SJSA1 (cell line): ENCODE measurements at regions not wholly inside any gene's neighbourhood (a gene's known extent, or its start where the extent isn't known, plus 50 kb on each side); places are given as distances from the start of the nearest gene placed in this dataset.

ENCODE experiments used
- DNase-seq, 2 experiments: peaks; one replicate each; pipeline ENCODE4 v3.0.0-alpha.2; 2015 to 2020; ENCODE audit warnings: low spot score in 2 of 2, low read depth in 1 of 2
- H3K27ac ChIP-seq: fragments of 250-450 bp; sonication (Bioruptor Pico); 2 replicates; pipeline ENCODE4 v1.5.1; 2020; ENCODE audit warnings: mild to moderate bottlenecking, moderate library complexity
- H3K27me3 ChIP-seq: fragments of 250-450 bp; sonication (Bioruptor Pico); replicated peaks from 2 replicates; pipeline ENCODE4 v1.5.1; 2020; ENCODE audit warnings: mild to moderate bottlenecking, moderate library complexity
- H3K36me3 ChIP-seq: fragments of 250-450 bp; sonication (Bioruptor Pico); 2 replicates; pipeline ENCODE4 v1.5.1; 2020; ENCODE audit warnings: mild to moderate bottlenecking
- H3K4me1 ChIP-seq: fragments of 250-450 bp; sonication (Bioruptor Pico); replicated peaks from 2 replicates; pipeline ENCODE4 v1.6.1; 2021; ENCODE audit warnings: mild to moderate bottlenecking
- H3K4me3 ChIP-seq: fragments of 250-450 bp; sonication (Bioruptor Pico); 2 replicates; pipeline ENCODE4 v1.5.1; 2020; ENCODE audit warnings: mild to moderate bottlenecking
- H3K9me3 ChIP-seq: fragments of 250-450 bp; sonication (Bioruptor Pico); replicated peaks from 2 replicates; pipeline ENCODE4 v1.5.1; 2020; ENCODE audit warnings: mild to moderate bottlenecking

DNA sequence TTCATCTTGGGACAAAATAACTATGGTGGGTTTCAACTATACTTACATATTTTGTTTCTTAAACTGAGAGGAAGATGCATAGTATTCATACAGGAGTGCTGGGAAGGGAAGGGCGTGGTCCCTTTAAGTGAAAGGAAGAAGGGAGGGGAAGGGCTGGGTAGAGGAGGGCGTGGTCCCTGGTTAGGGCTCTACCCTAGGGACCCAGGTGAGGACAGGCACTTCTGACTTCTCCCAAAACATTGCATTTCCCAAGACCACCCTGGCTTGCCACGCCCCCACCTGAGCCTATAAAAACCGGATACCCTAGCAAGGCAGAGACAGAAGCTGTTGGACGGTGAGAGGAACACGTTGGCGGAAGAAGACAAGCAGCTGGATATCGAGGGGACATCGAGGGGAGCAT, 157.6 kb upstream of the PLXNA4 start:
- Histone ChIP-seq H3K27me3 (no peaks in the 10 kb centered on the region), H3K4me3 (no peak overlapping the region), H3K27ac (no peak overlapping the region), H3K4me1 (peaks cover 11% of the 10 kb centered on the region), H3K9me3 (no peaks in the 10 kb centered on the region), H3K36me3 (no peaks in the 10 kb centered on the region)
- DNase-seq, result no peak

DNA sequence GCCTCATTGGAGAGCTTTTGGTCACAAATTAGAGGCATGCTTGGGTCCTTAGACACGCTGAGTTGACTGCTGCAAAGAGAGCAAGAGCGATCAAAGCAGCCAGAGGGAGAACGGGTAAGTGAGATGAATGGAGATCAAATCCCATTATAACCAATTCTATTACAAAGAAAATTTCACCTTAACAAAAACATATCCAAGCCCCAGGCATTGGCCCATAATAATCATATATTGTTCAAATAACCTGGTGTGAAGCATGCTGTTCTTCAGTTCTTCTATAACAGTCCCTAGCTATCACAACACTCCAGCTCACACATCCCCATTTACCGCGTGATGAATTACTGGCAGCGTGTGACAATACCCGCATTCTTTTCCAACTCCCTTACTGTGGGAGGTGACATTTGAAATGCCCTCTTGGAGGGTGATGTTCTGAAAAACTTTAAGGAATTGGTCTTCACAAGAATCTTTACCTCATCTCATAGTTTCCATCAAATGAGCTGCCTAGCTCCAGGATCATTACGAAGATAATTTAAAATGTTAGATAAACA, 156.1 kb upstream of the PLXNA4 start:
- no peak overlapping the region for H3K4me3 ChIP-seq
- H3K36me3 ChIP-seq, result no peaks in the 10 kb centered on the region
- no peaks in the 10 kb centered on the region for H3K4me1 ChIP-seq
- H3K27ac ChIP-seq, result no peak overlapping the region
- no peak for DNase-seq
- no peaks in the 10 kb centered on the region for H3K9me3 ChIP-seq
- H3K27me3 ChIP-seq, result no peaks in the 10 kb centered on the region

DNA sequence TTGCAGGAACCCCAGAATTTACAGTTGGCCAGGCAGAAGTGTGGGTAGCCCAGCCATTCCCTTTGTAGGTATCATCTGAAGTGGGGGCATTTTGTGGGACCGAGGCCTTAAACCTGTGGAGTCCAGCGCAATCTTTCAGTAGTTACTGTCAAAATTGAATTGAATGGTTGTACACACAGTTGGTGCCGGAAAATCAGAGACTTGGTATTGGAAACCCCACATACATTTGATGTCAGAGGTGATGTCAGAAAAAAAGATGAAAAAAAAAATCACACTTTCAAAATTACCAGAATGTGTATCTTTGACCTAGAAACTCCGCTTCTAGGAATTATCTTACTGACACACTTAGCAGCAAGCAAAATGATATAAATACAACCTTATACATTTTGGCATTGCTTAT, 153.8 kb upstream of the PLXNA4 start:
- Histone ChIP-seq H3K27me3 (no peaks in the 10 kb centered on the region), H3K27ac (no peak overlapping the region), H3K4me3 (no peak overlapping the region), H3K9me3 (no peaks in the 10 kb centered on the region), H3K4me1 (no peaks in the 10 kb centered on the region), H3K36me3 (no peaks in the 10 kb centered on the region)
- DNase-seq, result no peak

DNA sequence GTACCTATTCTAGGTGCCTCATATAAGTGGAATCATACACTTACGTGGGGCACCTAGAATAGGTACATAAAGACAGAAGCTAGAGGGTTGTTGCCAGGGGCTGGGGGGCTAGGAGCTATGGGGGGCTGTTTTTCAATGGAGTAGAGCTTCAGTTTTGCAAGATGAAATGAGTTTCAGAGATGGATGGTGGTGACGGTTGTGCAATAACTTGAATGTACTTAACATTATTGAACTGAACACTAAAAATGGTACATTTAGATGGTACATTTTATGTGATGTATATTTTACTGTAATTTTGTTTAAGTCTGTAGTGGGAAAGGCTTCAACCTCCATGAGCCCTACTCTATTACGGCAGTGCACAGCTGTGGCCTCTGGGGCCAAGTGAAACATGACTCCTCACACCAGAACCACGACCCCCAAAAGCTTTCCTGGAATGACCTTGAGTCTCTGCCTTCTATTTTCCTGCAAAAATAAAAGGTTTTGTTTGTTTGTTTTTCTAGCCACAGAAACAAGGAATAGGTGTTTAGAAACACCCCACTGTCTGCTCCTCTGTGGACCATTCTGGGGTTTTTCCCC, 147.3 kb upstream of the PLXNA4 start:
- Histone ChIP-seq H3K27me3 (no peaks in the 10 kb centered on the region), H3K36me3 (no peaks in the 10 kb centered on the region), H3K4me1 (no peaks in the 10 kb centered on the region), H3K27ac (no peak overlapping the region), H3K9me3 (peaks cover 2% of the 10 kb centered on the region; the same call in 1 of the 2 replicates), H3K4me3 (no peak overlapping the region)
- DNase-seq, result no peak

DNA sequence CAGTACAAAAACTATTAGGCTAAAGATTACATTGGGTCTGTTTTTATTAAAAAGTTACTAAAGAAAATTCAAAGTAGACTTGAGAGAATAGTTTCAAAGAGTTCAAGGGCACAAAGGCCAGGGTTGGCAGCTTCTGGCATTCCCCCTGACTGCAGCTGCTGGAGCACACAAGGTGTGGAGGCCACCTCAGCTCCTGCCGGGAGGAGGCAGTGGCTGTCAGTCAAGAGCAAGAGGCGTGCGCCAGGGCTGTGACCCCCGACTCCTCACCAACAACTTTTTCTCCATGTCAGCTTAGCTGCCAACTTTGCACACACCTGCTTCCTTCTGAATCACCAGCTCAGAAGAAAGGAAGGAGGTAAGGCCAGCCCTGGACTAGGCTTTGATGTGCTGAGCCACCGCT, 144.6 kb upstream of the PLXNA4 start:
- Histone ChIP-seq H3K4me3 (no peak overlapping the region), H3K9me3 (peaks cover 2% of the 10 kb centered on the region; the same call in 1 of the 2 replicates), H3K36me3 (no peaks in the 10 kb centered on the region), H3K27me3 (no peaks in the 10 kb centered on the region), H3K4me1 (no peaks in the 10 kb centered on the region), H3K27ac (no peak overlapping the region)
- no peak for DNase-seq

DNA sequence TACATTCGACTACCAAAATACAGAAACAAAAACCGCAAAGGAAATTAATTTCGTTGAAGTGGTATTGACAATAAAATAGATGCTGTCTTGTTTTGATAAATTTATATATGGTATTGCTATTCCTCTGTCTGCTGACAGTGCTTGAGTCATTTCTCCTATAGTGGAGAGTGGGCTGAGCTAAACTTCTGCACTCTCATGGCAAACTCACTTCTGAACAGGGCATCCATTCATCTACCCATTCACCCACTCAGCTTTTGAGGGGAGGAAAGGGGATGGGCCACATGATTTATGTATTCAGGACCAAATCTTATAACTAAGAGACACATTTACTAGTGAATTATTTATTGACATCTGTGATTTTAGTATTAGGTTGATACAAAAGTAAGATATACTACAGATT, 137.6 kb upstream of the PLXNA4 start:
- Histone ChIP-seq H3K4me3 (no peak overlapping the region), H3K9me3 (no peaks in the 10 kb centered on the region; the same call in 1 of the 2 replicates), H3K4me1 (no peaks in the 10 kb centered on the region), H3K27me3 (no peaks in the 10 kb centered on the region), H3K36me3 (no peaks in the 10 kb centered on the region), H3K27ac (no peak overlapping the region)
- no peak for DNase-seq

DNA sequence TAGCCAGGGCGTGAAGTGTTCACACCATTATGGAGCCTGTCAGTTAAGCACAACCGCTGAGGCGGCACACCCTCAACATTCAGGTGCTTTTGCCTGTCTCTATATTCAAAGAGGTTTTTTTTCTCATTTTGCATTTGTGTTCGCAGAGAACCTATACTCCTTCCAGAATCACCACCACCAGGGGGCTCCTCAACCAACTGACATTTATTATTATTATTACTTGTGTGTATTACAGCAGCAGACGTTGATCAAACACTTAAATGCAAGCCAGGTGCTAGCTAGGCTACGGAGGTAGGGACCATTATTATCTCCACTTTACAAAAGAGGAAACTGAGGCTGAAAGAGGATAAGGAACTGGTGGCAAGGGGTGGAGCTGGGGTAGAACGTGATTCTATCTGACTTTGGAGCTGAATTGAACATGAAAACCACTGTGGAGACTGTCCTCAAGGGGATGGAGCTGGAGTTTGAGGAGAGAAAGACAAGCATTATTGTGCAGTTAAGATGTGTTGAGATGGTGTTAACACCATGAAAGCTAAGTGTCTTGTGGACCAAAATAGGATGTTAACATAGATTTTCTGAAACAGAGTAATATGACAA, 133.8 kb upstream of the PLXNA4 start:
- DNase-seq, result peak; percentile 24 to 51

DNA sequence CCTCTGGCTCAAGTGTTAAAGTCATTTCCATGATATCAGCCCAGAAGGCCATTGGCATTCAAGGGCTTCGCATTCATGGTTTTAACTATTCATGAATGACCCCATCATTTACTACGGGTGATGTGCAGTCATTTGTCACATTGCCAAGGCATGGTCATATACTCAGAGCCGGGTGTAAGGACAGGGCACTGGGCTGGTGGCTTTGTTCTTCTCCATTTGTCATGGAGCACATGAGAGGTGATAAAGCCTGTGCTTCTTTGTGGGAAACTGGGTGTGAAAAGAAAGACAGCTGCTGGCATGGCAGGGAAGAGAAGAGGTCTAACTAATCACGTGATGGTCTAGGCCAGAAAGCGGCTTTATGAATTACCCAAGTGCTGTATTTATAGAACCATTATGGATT, 132.2 kb upstream of the PLXNA4 start:
- Histone ChIP-seq H3K4me3 (no peak overlapping the region), H3K4me1 (no peaks in the 10 kb centered on the region), H3K36me3 (no peaks in the 10 kb centered on the region), H3K27me3 (no peaks in the 10 kb centered on the region), H3K27ac (no peak overlapping the region), H3K9me3 (no peaks in the 10 kb centered on the region)
- DNase-seq, result no peak

More for the DNA sequence above, 133.8 kb upstream of the PLXNA4 start:
- Histone ChIP-seq H3K27me3 (no peaks in the 10 kb centered on the region), H3K4me3 (no peak overlapping the region), H3K36me3 (no peaks in the 10 kb centered on the region), H3K27ac (no peak overlapping the region), H3K9me3 (no peaks in the 10 kb centered on the region), H3K4me1 (no peaks in the 10 kb centered on the region)

DNA sequence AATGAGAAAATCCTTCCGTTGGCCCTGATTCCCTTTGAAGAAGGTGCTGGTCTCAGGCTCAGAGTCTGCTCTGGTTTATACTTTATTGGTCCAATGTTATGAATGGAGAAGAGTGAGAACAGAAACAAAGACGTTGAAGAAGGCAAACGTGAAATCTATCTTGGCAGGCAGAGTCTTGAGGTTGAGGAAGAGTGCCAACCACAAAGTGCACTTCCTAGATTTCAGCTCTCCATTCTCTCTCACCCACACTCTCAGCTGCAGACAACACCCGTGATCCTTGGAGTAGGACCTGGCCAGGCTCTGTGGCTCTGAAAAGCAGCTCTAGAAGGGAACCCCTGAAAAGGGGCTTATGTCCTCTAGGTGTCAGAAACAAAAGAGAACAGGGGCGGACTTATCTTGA, 128.9 kb upstream of the PLXNA4 start:
- Histone ChIP-seq H3K4me1 (no peaks in the 10 kb centered on the region), H3K36me3 (no peaks in the 10 kb centered on the region), H3K4me3 (no peak overlapping the region), H3K27ac (no peak overlapping the region), H3K27me3 (no peaks in the 10 kb centered on the region), H3K9me3 (no peaks in the 10 kb centered on the region)
- DNase-seq, result no peak

DNA sequence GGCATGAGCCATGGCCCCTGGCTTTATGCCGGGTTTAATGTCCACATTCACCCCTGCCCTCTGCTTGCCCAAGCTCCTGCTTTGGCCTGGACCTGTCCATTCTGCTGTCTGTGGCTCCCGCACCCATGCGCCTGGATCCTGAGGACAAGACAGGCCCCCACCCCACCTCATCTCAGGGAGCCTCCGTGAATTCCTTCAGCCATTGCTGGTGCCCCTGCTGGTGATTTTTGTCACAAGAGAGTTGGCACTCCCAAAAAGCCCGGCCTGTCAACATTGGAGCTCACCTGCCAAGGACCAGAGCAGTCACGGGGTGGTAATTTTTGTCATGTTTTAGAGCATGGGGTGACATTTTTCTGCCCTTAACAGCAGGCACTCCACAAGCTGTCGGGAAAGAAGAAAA, 127.5 kb upstream of the PLXNA4 start:
- H3K27ac ChIP-seq, result no peak overlapping the region
- H3K36me3 ChIP-seq, result no peaks in the 10 kb centered on the region
- no peak overlapping the region for H3K4me3 ChIP-seq
- no peaks in the 10 kb centered on the region for H3K27me3 ChIP-seq
- no peaks in the 10 kb centered on the region for H3K9me3 ChIP-seq
- DNase-seq, result no peak
- H3K4me1 ChIP-seq, result no peaks in the 10 kb centered on the region

DNA sequence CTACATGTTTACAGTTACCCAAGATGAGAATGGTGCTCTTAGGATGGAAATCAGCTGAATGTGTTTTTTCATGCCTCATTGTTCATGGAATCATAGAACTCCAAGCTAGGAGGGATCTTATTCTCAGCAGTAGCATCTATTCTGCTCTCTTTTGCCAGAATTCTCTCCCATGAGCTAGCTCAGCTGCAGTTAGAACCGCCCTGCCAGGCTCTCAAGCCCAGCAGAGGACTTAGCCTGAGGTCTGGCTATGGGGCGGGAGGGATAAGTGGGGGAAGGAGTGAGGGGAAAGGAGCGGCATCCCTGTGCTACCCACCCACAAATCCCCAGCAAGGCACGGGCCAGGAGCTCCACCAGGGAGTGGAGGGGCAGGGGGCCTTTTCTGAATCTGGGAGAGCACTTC, 120.7 kb upstream of the PLXNA4 start:
- Histone ChIP-seq H3K27ac (no peak overlapping the region), H3K4me1 (no peaks in the 10 kb centered on the region), H3K27me3 (peaks cover 6% of the 10 kb centered on the region; the same call in 1 of the 2 replicates), H3K36me3 (no peaks in the 10 kb centered on the region), H3K4me3 (no peak overlapping the region), H3K9me3 (no peaks in the 10 kb centered on the region)
- DNase-seq, result no peak

DNA sequence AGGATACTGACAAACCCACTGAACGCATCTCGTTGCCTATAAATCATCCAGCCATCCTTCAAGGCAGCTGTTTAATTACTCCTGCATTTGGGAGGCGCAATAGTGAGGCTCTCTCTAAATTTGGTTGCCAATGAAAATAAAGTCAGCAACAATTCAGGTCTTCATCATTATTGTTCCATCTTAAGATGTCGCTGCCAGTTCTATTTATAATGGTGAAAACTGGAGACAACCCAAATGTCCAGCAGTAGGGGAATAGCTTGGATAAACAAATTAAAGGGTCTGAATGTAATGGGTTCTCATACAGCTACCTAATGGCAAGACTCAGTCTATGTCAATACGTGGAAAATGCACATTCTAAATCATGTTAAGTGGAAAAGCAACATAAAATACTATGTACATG, 120.1 kb upstream of the PLXNA4 start:
- H3K27ac ChIP-seq, result no peak overlapping the region
- no peak for DNase-seq
- H3K27me3 ChIP-seq, result peaks cover 6% of the 10 kb centered on the region; the same call in 1 of the 2 replicates

DNA sequence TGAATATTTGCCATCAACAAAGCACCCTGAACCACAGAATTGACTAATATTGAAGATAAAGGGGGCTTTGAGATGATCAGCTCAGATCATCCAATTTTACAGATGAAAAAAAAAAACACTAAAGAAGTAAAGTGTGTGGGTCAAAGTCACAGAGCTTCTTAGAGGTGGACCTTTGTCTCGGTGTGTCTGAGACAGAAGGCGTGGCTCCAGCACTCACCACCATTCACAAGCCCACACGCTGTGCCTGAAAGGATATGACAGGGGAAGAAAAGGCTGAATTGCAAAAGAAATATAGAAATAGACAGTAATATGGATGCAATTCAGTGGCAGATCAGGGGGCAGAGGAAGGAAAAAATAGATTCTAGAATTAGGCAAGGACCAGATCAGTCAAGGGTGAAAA, 114.9 kb upstream of the PLXNA4 start:
- DNase-seq, result no peak
- Histone ChIP-seq H3K36me3 (no peaks in the 10 kb centered on the region), H3K4me3 (no peak overlapping the region), H3K9me3 (no peaks in the 10 kb centered on the region), H3K27ac (no peak overlapping the region), H3K4me1 (no peaks in the 10 kb centered on the region), H3K27me3 (peaks cover 2% of the 10 kb centered on the region; the same call in 1 of the 2 replicates)

More for the DNA sequence above, 120.1 kb upstream of the PLXNA4 start:
- no peaks in the 10 kb centered on the region for H3K9me3 ChIP-seq
- no peak overlapping the region for H3K4me3 ChIP-seq
- H3K36me3 ChIP-seq, result no peaks in the 10 kb centered on the region
- no peaks in the 10 kb centered on the region for H3K4me1 ChIP-seq

DNA sequence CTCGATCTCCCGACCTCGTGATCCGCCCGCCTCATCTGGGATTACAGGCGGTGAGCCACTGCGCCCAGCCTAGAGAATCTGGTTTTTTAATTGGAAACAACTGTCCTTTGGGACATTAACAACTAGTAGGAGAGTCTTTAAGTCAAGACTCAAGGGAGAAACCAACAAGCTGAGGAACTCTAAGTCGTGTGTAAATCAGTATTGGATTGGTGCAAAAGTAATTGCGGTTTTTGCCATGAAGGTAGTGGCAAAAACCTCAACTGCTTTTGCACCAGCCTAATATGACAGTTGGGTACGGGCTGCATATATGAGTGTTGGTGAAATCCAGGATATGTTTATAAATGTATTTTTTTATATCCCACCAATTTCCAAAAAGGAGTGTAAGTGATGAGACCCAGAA, 113.9 kb upstream of the PLXNA4 start:
- Histone ChIP-seq H3K4me1 (no peaks in the 10 kb centered on the region), H3K4me3 (no peak overlapping the region), H3K27me3 (no peaks in the 10 kb centered on the region; the same call in 1 of the 2 replicates)

More for the DNA sequence above, 113.9 kb upstream of the PLXNA4 start:
- Histone ChIP-seq H3K27ac (no peak overlapping the region), H3K36me3 (no peaks in the 10 kb centered on the region), H3K9me3 (no peaks in the 10 kb centered on the region)
- no peak for DNase-seq
